Mesenchymal stem cell (in vitro differentiated cells and primary cell): ENCODE measurements at regions not wholly inside any gene's neighbourhood (a gene's known extent, or its start where the extent isn't known, plus 50 kb on each side); places are given as distances from the start of the nearest gene placed in this dataset.

Experiments
- DNase-seq: peaks from one replicate; pipeline ENCODE4 v3.0.0-alpha.2; 2013
- H2AFZ ChIP-seq: one replicate; pipeline ENCODE4 v1.6.1; 2013; ENCODE audit warnings: low read depth, mild to moderate bottlenecking, control low read depth, inconsistent platforms, low read length, moderate library complexity
- H2AK5ac ChIP-seq: 2 replicates; pipeline ENCODE4 v1.6.1; 2013; ENCODE audit warnings: low read length, moderate library complexity, mild to moderate bottlenecking, inconsistent platforms; ENCODE audit not compliant: severe bottlenecking
- H2BK120ac ChIP-seq: one replicate; pipeline ENCODE4 v1.6.1; 2013; ENCODE audit warnings: low read depth, mild to moderate bottlenecking, inconsistent platforms, low read length, moderate library complexity
- H2BK12ac ChIP-seq, 2 experiments: one replicate each; pipeline ENCODE4 v1.6.1; 2013; ENCODE audit warnings: inconsistent platforms in 2 of 2, low read length in 2 of 2, mild to moderate bottlenecking in 2 of 2, moderate library complexity in 2 of 2, control low read depth in 1 of 2
- H2BK15ac ChIP-seq: one replicate; pipeline ENCODE4 v1.6.1; 2013; ENCODE audit warnings: mild to moderate bottlenecking, low read depth, inconsistent platforms; ENCODE audit not compliant: poor library complexity, severe bottlenecking
- H2BK5ac ChIP-seq: 2 replicates; pipeline ENCODE4 v1.6.1; 2013; ENCODE audit warnings: low read depth, mild to moderate bottlenecking, low read length, control low read depth, inconsistent platforms; ENCODE audit not compliant: poor library complexity, severe bottlenecking
- H3K14ac ChIP-seq, 2 experiments: one replicate each; pipeline ENCODE4 v1.6.1; 2013; ENCODE audit warnings: inconsistent platforms in 2 of 2, low read length in 2 of 2, control low read depth in 1 of 2, mild to moderate bottlenecking in 1 of 2, moderate library complexity in 1 of 2
- H3K18ac ChIP-seq, 2 experiments: one replicate each; pipeline ENCODE4 v1.6.1; 2013; ENCODE audit warnings: inconsistent platforms in 2 of 2, low read length in 2 of 2, control low read depth in 1 of 2, low read depth in 1 of 2, mild to moderate bottlenecking in 1 of 2
- H3K23ac ChIP-seq, 2 experiments: one replicate each; pipeline ENCODE4 v1.6.1; 2013; ENCODE audit warnings: inconsistent platforms in 2 of 2, low read length in 2 of 2, mild to moderate bottlenecking in 2 of 2, moderate library complexity in 2 of 2, control low read depth in 1 of 2
- H3K27ac ChIP-seq: 2 replicates; pipeline ENCODE4 v1.5.1; 2013; ENCODE audit warnings: mild to moderate bottlenecking, moderate library complexity, low read length, control low read depth, inconsistent platforms; ENCODE audit not compliant: poor library complexity, severe bottlenecking
- H3K27me3 ChIP-seq, 2 experiments: 2 replicates each; pipeline versions ENCODE4 v1.6.1 to v1.7.0; 2013; ENCODE audit warnings: low read length in 2 of 2, mild to moderate bottlenecking in 2 of 2, moderate library complexity in 2 of 2, control low read depth in 1 of 2, inconsistent platforms in 1 of 2; ENCODE audit not compliant: control insufficient read depth in 1 of 2, insufficient read depth in 1 of 2
- H3K36me3 ChIP-seq, 2 experiments: 2 replicates each; pipeline versions ENCODE4 v1.6.1 to v1.7.0; 2013; ENCODE audit warnings: low read length in 2 of 2, control low read depth in 1 of 2, inconsistent platforms in 1 of 2, low read depth in 1 of 2, mild to moderate bottlenecking in 1 of 2; ENCODE audit not compliant: insufficient read depth in 2 of 2, control insufficient read depth in 1 of 2
- H3K4ac ChIP-seq, 2 experiments: one replicate each; pipeline ENCODE4 v1.6.1; 2013; ENCODE audit warnings: inconsistent platforms in 2 of 2, low read length in 2 of 2, mild to moderate bottlenecking in 2 of 2, moderate library complexity in 2 of 2, control low read depth in 1 of 2, low read depth in 1 of 2
- H3K4me1 ChIP-seq: 2 replicates; pipeline ENCODE4 v1.6.1; 2013; ENCODE audit warnings: low read depth, low read length, control low read depth; ENCODE audit not compliant: control insufficient read depth, insufficient read depth
- H3K4me2 ChIP-seq: 2 replicates; pipeline ENCODE4 v1.6.1; 2013; ENCODE audit warnings: low read length, mild to moderate bottlenecking, inconsistent platforms; ENCODE audit not compliant: poor library complexity, severe bottlenecking
- H3K4me3 ChIP-seq, 2 experiments: 2 replicates each; pipeline versions ENCODE4 v1.5.1 to v1.7.0; 2013; ENCODE audit warnings: low read length in 2 of 2, mild to moderate bottlenecking in 2 of 2, control low read depth in 1 of 2, low read depth in 1 of 2; ENCODE audit not compliant: insufficient read depth in 1 of 2
- H3K79me1 ChIP-seq: replicated peaks from 2 replicates; pipeline ENCODE4 v1.6.1; 2013; ENCODE audit warnings: mild to moderate bottlenecking, control low read depth, low read length, inconsistent platforms; ENCODE audit not compliant: poor library complexity, severe bottlenecking
- H3K9ac ChIP-seq: 2 replicates; pipeline ENCODE4 v1.7.0; 2013; ENCODE audit warnings: mild to moderate bottlenecking, low read length, moderate library complexity
- H3K9me3 ChIP-seq: 2 replicates; pipeline ENCODE4 v1.7.0; 2013; ENCODE audit warnings: mild to moderate bottlenecking, low read length; ENCODE audit not compliant: control insufficient read depth
- H4K8ac ChIP-seq: one replicate; pipeline ENCODE4 v1.6.1; 2013; ENCODE audit warnings: inconsistent platforms, mild to moderate bottlenecking, low read length, moderate library complexity
- H4K91ac ChIP-seq: one replicate; pipeline ENCODE4 v1.6.1; 2013; ENCODE audit warnings: mild to moderate bottlenecking, low read length, inconsistent platforms
- WGBS: methylation state at CpG from one replicate; pipeline ENCODE4 v1.1.7; 2013; ENCODE audit warnings: mixed read lengths; 5-methylcytosine and 5-hydroxymethylcytosine counted together

- peaks cover 0 to 12% of the 10 kb centered on the region in 2 experiments for H3K27me3 ChIP-seq
- no peak overlapping the region for H2AK5ac ChIP-seq
- no peak overlapping the region for H3K4ac ChIP-seq
- no peak overlapping the region for H3K9ac ChIP-seq
- H3K4me3 ChIP-seq = no peak overlapping the region
- H3K18ac ChIP-seq = no peak overlapping the region
- H2AFZ ChIP-seq = no peak overlapping the region
- DNase-seq = no peak
- no peak overlapping the region for H4K91ac ChIP-seq
- H3K9me3 ChIP-seq = no peaks in the 10 kb centered on the region
- no peak overlapping the region for H2BK12ac ChIP-seq
- H3K27ac ChIP-seq = no peak overlapping the region
- H4K8ac ChIP-seq = no peak overlapping the region
- H2BK5ac ChIP-seq = no peak overlapping the region
- H3K36me3 ChIP-seq = no peaks in the 10 kb centered on the region
- H3K4me2 ChIP-seq = no peak overlapping the region
- H3K23ac ChIP-seq = no peak overlapping the region
- H3K14ac ChIP-seq = no peak overlapping the region
- H2BK120ac ChIP-seq = no peak overlapping the region
- H2BK15ac ChIP-seq = no peak overlapping the region
- WGBS = 68% methylated on average over 7 of the region's 7 CpGs
- H3K79me1 ChIP-seq = no peaks in the 10 kb centered on the region
- H3K4me1 ChIP-seq = no peaks in the 10 kb centered on the region
These were observed 1323.0 kb downstream of the BRD1 start for GRCh38 chr22:48504519-48505140.

GRCh38 chr22:48503876-48504275 lies 1323.8 kb downstream of the BRD1 start:
- no peak overlapping the region for H2BK12ac ChIP-seq
- H3K79me1 ChIP-seq = no peaks in the 10 kb centered on the region
- H3K4me1 ChIP-seq = no peaks in the 10 kb centered on the region
- no peak overlapping the region for H3K23ac ChIP-seq
- no peak overlapping the region for H3K18ac ChIP-seq
- H3K14ac ChIP-seq = no peak overlapping the region
- no peak overlapping the region for H3K4me2 ChIP-seq
- H2BK5ac ChIP-seq = no peak overlapping the region
- H3K27ac ChIP-seq = no peak overlapping the region
- H3K9ac ChIP-seq = no peak overlapping the region
- no peak overlapping the region for H4K91ac ChIP-seq
- no peak overlapping the region for H3K4me3 ChIP-seq
- no peak overlapping the region for H2AK5ac ChIP-seq
- H3K9me3 ChIP-seq = no peaks in the 10 kb centered on the region
- 81% methylated on average over 9 of the region's 9 CpGs for whole genome bisulfite sequencing
- H3K27me3 ChIP-seq = peaks cover 0 to 12% of the 10 kb centered on the region in 2 experiments
- no peak overlapping the region for H3K4ac ChIP-seq
- H4K8ac ChIP-seq = no peak overlapping the region
- no peak overlapping the region for H2BK15ac ChIP-seq
- H3K36me3 ChIP-seq = no peaks in the 10 kb centered on the region
- no peak overlapping the region for H2AFZ ChIP-seq
- H2BK120ac ChIP-seq = no peak overlapping the region
- no peak for DNase-seq

- no peak overlapping the region for H3K4me2 ChIP-seq
- no peaks in the 10 kb centered on the region for H3K4me1 ChIP-seq
- H2BK12ac ChIP-seq = no peak overlapping the region
- H2BK120ac ChIP-seq = no peak overlapping the region
- H3K18ac ChIP-seq = no peak overlapping the region
- H3K36me3 ChIP-seq = no peaks in the 10 kb centered on the region
- H3K27ac ChIP-seq = no peak overlapping the region
- no peak overlapping the region for H3K23ac ChIP-seq
- H3K14ac ChIP-seq = no peak overlapping the region
- H4K8ac ChIP-seq = no peak overlapping the region
- no peak overlapping the region for H2AK5ac ChIP-seq
- no peak overlapping the region for H2BK15ac ChIP-seq
- no peak overlapping the region for H3K4ac ChIP-seq
- no peaks in the 10 kb centered on the region for H3K9me3 ChIP-seq
- WGBS = 82% methylated on average over 12 of the region's 13 CpGs
- H3K9ac ChIP-seq = no peak overlapping the region
- peaks cover 0 to 12% of the 10 kb centered on the region in 2 experiments for H3K27me3 ChIP-seq
- peak overlapping the region in 1 of 2 experiments; percentile 3 for H3K4me3 ChIP-seq
- no peaks in the 10 kb centered on the region for H3K79me1 ChIP-seq
- H2AFZ ChIP-seq = no peak overlapping the region
- H4K91ac ChIP-seq = no peak overlapping the region
- no peak for DNase-seq
- no peak overlapping the region for H2BK5ac ChIP-seq
These were observed 1324.5 kb downstream of the BRD1 start for GRCh38 chr22:48503035-48503625.

- Histone ChIP-seq H3K36me3 (no peaks in the 10 kb centered on the region), H3K14ac (no peak overlapping the region), H2AFZ (no peak overlapping the region), H3K4me2 (no peak overlapping the region), H2BK15ac (no peak overlapping the region), H3K18ac (no peak overlapping the region), H3K27me3 (peaks cover 0 to 12% of the 10 kb centered on the region in 2 experiments), H2BK12ac (no peak overlapping the region), H2BK120ac (no peak overlapping the region), H3K27ac (no peak overlapping the region), H3K4me3 (no peak overlapping the region), H3K4ac (no peak overlapping the region), H3K23ac (no peak overlapping the region), H3K4me1 (no peaks in the 10 kb centered on the region), H2BK5ac (no peak overlapping the region), H4K91ac (no peak overlapping the region), H3K79me1 (no peaks in the 10 kb centered on the region), H3K9me3 (no peaks in the 10 kb centered on the region), H4K8ac (no peak overlapping the region), H2AK5ac (no peak overlapping the region), H3K9ac (no peak overlapping the region)
- no peak for DNase-seq
- WGBS = 91% methylated on average over 21 of the region's 21 CpGs
These were observed 1326.4 kb downstream of the BRD1 start for GRCh38 chr22:48501231-48501750.
